EH (cell line): ENCODE measurements at regions not wholly inside any gene's neighbourhood (a gene's known extent, or its start where the extent isn't known, plus 50 kb on each side); places are given as distances from the start of the nearest gene placed in this dataset.
"Not testable (repeated sequence)": the region's sequence is repeated elsewhere in the genome, so short reads cannot be mapped to it uniquely, and the experiment has no call there.

ENCODE experiments used
- DNase-seq: peaks from one replicate; pipeline ENCODE4 v3.0.0-alpha.2; 2015; ENCODE audit warnings: low read depth

- no peak for DNase-seq
Measured at GRCh38 chr10:57689596-57690297, 577.9 kb downstream of the IPMK start.

- DNase-seq: no peak
Measured at GRCh38 chr10:57679916-57680315, 587.8 kb downstream of the IPMK start.

- no peak for DNase-seq
Measured at GRCh38 chr10:57675125-57675524, 592.6 kb downstream of the IPMK start.

GRCh38 chr10:57673446-57673960 is 594.2 kb downstream of the IPMK start:
- no peak for DNase-seq

GRCh38 chr10:57664815-57665214 is 602.9 kb downstream of the IPMK start:
- peak; percentile 3 for DNase-seq

- no peak for DNase-seq
Measured at GRCh38 chr10:57663401-57663800, 604.3 kb downstream of the IPMK start.

- DNase-seq: no peak
Measured at GRCh38 chr10:57661206-57661605, 606.5 kb downstream of the IPMK start.

- peak; percentile 42 for DNase-seq
Measured at GRCh38 chr10:57657164-57657765, 610.4 kb downstream of the IPMK start.

GRCh38 chr10:57654856-57655255 is 612.8 kb downstream of the IPMK start:
- no peak for DNase-seq

- not testable (repeated sequence) for DNase-seq
Measured at GRCh38 chr10:57645108-57645507, 622.6 kb downstream of the IPMK start.

- DNase-seq: no peak
Measured at GRCh38 chr10:57638411-57638810, 629.3 kb downstream of the IPMK start.

GRCh38 chr10:57628592-57629284 is 639.0 kb downstream of the IPMK start:
- no peak for DNase-seq

- no peak for DNase-seq
Measured at GRCh38 chr10:57627642-57628178, 640.0 kb downstream of the IPMK start.

- no peak for DNase-seq
Measured at GRCh38 chr10:57624856-57625592, 642.7 kb downstream of the IPMK start.

- no peak for DNase-seq
Measured at GRCh38 chr10:57624066-57624465, 643.6 kb downstream of the IPMK start.

- DNase-seq: no peak
Measured at GRCh38 chr10:57621466-57621865, 646.2 kb downstream of the IPMK start.

GRCh38 chr10:57605948-57606485 is 661.7 kb downstream of the IPMK start:
- no peak for DNase-seq

- DNase-seq: no peak
Measured at GRCh38 chr10:57599440-57599839, 668.3 kb downstream of the IPMK start.

GRCh38 chr10:57593983-57594573 is 673.6 kb downstream of the IPMK start:
- DNase-seq: no peak

GRCh38 chr10:57579926-57580325 is 687.8 kb downstream of the IPMK start:
- peak; percentile 32 for DNase-seq

GRCh38 chr10:57562211-57562610 is 705.5 kb downstream of the IPMK start:
- DNase-seq: no peak
